Endothelial cell of umbilical vein (primary cell): ENCODE measurements at regions not wholly inside any gene's neighbourhood (a gene's known extent, or its start where the extent isn't known, plus 50 kb on each side); places are given as distances from the start of the nearest gene placed in this dataset.

ENCODE experiments used
- BruUV-seq: library from RNA; stranded (reverse); fragments of 400-500 nt; replicated peaks from 2 replicates; lab custom pipeline; 2021; lab: Mats Ljungman, UMichigan
- CTCF ChIA-PET: fragments of 300-600, 350-600 bp; sonication (Branson Sonifier 250); formaldehyde crosslinking; loops from one replicate; lab custom pipeline; 2021; ENCODE audit warnings: antibody characterized with exemption, inconsistent platforms; lab: Charles Lee
- POLR2A ChIA-PET: fragments of 300-600, 350-600 bp; sonication (Branson Sonifier 250); formaldehyde crosslinking; loops from one replicate; lab custom pipeline; 2021; ENCODE audit warnings: antibody characterized with exemption, inconsistent platforms; lab: Charles Lee
- DNase-seq: peaks from one replicate; pipeline ENCODE4 v3.0.0-alpha.2; 2011; ENCODE audit warnings: low read depth, low spot score
- FAIRE-seq: peaks from 2 replicates; lab custom pipeline; 2011; peaks lifted over from hg19 to GRCh38; lab: Jason Lieb, UNC
- H2AFZ ChIP-seq: 2 replicates; pipeline ENCODE4 v1.6.0; 2012; ENCODE audit warnings: low read depth, low read length, control low read depth, inconsistent platforms
- H3K27ac ChIP-seq: 2 replicates; pipeline ENCODE4 v1.5.1; 2011; ENCODE audit warnings: low read depth, mild to moderate bottlenecking, control low read depth, low read length, moderate library complexity; ENCODE audit not compliant: insufficient read depth
- H3K27me3 ChIP-seq, 2 experiments: 2 replicates each; pipeline versions ENCODE4 v1.6.0 to v1.6.1; 2011; ENCODE audit warnings: low read length in 2 of 2, mixed read lengths in 1 of 2; ENCODE audit not compliant: control insufficient read depth in 2 of 2, insufficient read depth in 2 of 2
- H3K36me3 ChIP-seq, 2 experiments: 2 replicates in 1 of 2; 3 replicates in 1 of 2; pipeline ENCODE4 v1.5.1; 2011; ENCODE audit warnings: low read length in 2 of 2, mild to moderate bottlenecking in 1 of 2, moderate library complexity in 1 of 2; ENCODE audit not compliant: control insufficient read depth in 2 of 2, insufficient read depth in 2 of 2; ENCODE audit errors: extremely low read depth in 1 of 2
- H3K4me1 ChIP-seq: 3 replicates; pipeline ENCODE4 v1.5.1; 2011; ENCODE audit warnings: mild to moderate bottlenecking, low read length; ENCODE audit not compliant: control insufficient read depth, insufficient read depth; ENCODE audit errors: extremely low read depth
- H3K4me2 ChIP-seq: 2 replicates; pipeline ENCODE4 v1.6.1; 2011; ENCODE audit warnings: low read length, control low read depth, mixed read lengths; ENCODE audit not compliant: insufficient read depth
- H3K4me3 ChIP-seq, 3 experiments: fragments of 200-600 bp in 1 of 3; sonication (generic), shearing (Covaris generic) in 1 of 3; replicated peaks in 1 of 3; 2 replicates each; pipeline ENCODE4 v1.5.1; 2011 to 2016; ENCODE audit warnings: control low read depth in 3 of 3, low read length in 3 of 3, mild to moderate bottlenecking in 2 of 3, inconsistent platforms in 1 of 3, low read depth in 1 of 3, moderate library complexity in 1 of 3; ENCODE audit not compliant: insufficient read depth in 1 of 3
- H3K79me2 ChIP-seq: 2 replicates; pipeline ENCODE4 v1.6.0; 2012; ENCODE audit warnings: low read length, inconsistent platforms; ENCODE audit not compliant: control insufficient read depth, insufficient read depth
- H3K9ac ChIP-seq: replicated peaks from 2 replicates; pipeline ENCODE3; 2011; ENCODE audit warnings: low read length, control low read depth; ENCODE audit not compliant: insufficient read depth; ENCODE audit errors: extremely low read depth
- H3K9me1 ChIP-seq: replicated peaks from 3 replicates; pipeline ENCODE4 v1.6.0; 2011; ENCODE audit warnings: mild to moderate bottlenecking, low read length; ENCODE audit not compliant: control insufficient read depth, insufficient read depth; ENCODE audit errors: extremely low read depth
- H3K9me3 ChIP-seq: replicated peaks from 2 replicates; pipeline ENCODE4 v1.5.1; 2012; ENCODE audit warnings: low read length, inconsistent platforms; ENCODE audit not compliant: control insufficient read depth, insufficient read depth
- H4K20me1 ChIP-seq: replicated peaks from 2 replicates; pipeline ENCODE3; 2011; ENCODE audit warnings: mild to moderate bottlenecking, low read length; ENCODE audit not compliant: control insufficient read depth, insufficient read depth; ENCODE audit errors: extremely low read depth
- EZH2 ChIP-seq: IDR thresholded peaks from 2 replicates; pipeline ENCODE4 v1.6.1; 2012; ENCODE audit warnings: borderline replicate concordance, low read depth, mild to moderate bottlenecking, moderate library complexity, low read length, inconsistent platforms; ENCODE audit not compliant: severe bottlenecking
- FOS ChIP-seq: IDR thresholded peaks from 2 replicates; pipeline ENCODE4 v1.6.1; 2011; ENCODE audit warnings: mild to moderate bottlenecking, low read length, moderate library complexity, borderline replicate concordance; ENCODE audit not compliant: insufficient read depth
- GATA2 ChIP-seq: IDR thresholded peaks from 2 replicates; pipeline ENCODE4 v1.7.0; 2011; ENCODE audit warnings: low read depth, mild to moderate bottlenecking, moderate library complexity, mixed read lengths, low read length; ENCODE audit not compliant: insufficient read length, insufficient read depth
- JUN ChIP-seq: IDR thresholded peaks from 2 replicates; pipeline ENCODE4 v1.6.1; 2011; ENCODE audit warnings: borderline replicate concordance, low read depth; ENCODE audit not compliant: insufficient read length, insufficient read depth
- MYC ChIP-seq: IDR thresholded peaks from one replicate; pipeline ENCODE4 v1.6.1; 2011; ENCODE audit warnings: mild to moderate bottlenecking, low read depth, low read length
- POLR2A ChIP-seq: IDR thresholded peaks from 2 replicates; pipeline ENCODE4 v1.6.1; 2012; ENCODE audit warnings: low read depth, mild to moderate bottlenecking, control low read depth, low read length
- POLR2AphosphoS5 ChIP-seq: IDR thresholded peaks from 2 replicates; pipeline ENCODE4 v1.6.1; 2012; ENCODE audit warnings: low read depth, mild to moderate bottlenecking, control low read depth, low read length, moderate library complexity; ENCODE audit not compliant: insufficient read depth
- dilution Hi-C: fragments of 300-500 bp; cut with MboI; formaldehyde crosslinking; loops from one replicate; pipeline ENCODE4 v1.15.0; 2019; ENCODE audit warnings: low sequenced_read_pairs; ENCODE audit not compliant: extremely low pct_ligation_motif_present
- intact Hi-C: fragments of 100-400 bp; cut with micrococcal nuclease; formaldehyde crosslinking; loops from one replicate; pipeline ENCODE4 v1.10.0; 2022
- TF ChIP-seq, protein P1 (sequence below): IDR thresholded peaks from 2 replicates; pipeline ENCODE4 v1.6.1; 2011; ENCODE audit not compliant: insufficient read depth, insufficient read length
- TF ChIP-seq, protein P2 (sequence below), 2 donors: IDR thresholded peaks; 1 replicate in 1 of 2; 2 replicates in 1 of 2; pipeline ENCODE4 v1.5.1; 2011; ENCODE audit warnings: low read length in 2 of 2, mild to moderate bottlenecking in 2 of 2, moderate library complexity in 2 of 2, control low read depth in 1 of 2, inconsistent platforms in 1 of 2, low read depth in 1 of 2; ENCODE audit not compliant: insufficient read depth in 1 of 2; ENCODE audit errors: extremely low read depth in 1 of 2

DNA sequence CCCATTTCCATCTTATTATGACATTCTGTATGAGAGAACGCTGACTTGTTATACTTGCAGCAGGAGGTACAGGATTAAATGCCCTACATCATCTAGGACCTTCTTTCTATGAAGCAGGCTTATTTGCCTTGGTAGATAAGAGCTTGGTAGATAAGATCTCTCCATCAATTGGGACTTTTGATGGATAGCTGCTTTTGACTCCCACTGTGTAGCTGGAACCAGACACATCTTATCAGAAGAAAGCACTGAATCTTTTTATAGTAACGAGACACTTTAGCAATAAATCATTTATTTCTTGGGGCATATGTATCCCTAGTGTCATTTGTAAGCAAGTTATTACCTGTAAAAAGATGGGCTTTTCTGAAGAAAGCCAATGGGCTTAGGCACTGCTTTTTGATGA is 613.9 kb downstream of the TECRL start:
- dilution Hi-C loops (no loop called here), intact Hi-C loops (no loop called here)
- H3K4me2 ChIP-seq = no peak overlapping the region
- no peaks in the 10 kb centered on the region for H4K20me1 ChIP-seq
- H3K9me3 ChIP-seq = no peaks in the 10 kb centered on the region
- H3K4me1 ChIP-seq = no peaks in the 10 kb centered on the region
- no peak overlapping the region for H3K4me3 ChIP-seq
- BruUV-seq = no TSS peak
- no peak overlapping the region for H2AFZ ChIP-seq
- CTCF ChIA-PET = interaction anchor here (0.6 kb wide), 1 partner anchor 899 kb away, joined by 3 read pairs; no protein-coding TSS in a partner anchor
- H3K27me3 ChIP-seq = no peaks in the 10 kb centered on the region
- H3K9me1 ChIP-seq = no peaks in the 10 kb centered on the region
- FAIRE-seq (no peak), DNase-seq (no peak)
- no peak overlapping the region for H3K9ac ChIP-seq
- no peaks in the 10 kb centered on the region for H3K36me3 ChIP-seq
- H3K27ac ChIP-seq = no peak overlapping the region
- POLR2A ChIA-PET = no interaction called here
- no peak for TF ChIP-seq GATA2
- TF ChIP-seq, protein P1, sequence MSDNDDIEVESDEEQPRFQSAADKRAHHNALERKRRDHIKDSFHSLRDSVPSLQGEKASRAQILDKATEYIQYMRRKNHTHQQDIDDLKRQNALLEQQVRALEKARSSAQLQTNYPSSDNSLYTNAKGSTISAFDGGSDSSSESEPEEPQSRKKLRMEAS = no peak
- no peak for TF ChIP-seq POLR2A
- TF ChIP-seq EZH2 = no peak
- TF ChIP-seq MYC = no peak
- TF ChIP-seq POLR2AphosphoS5 = no peak
- no peak for TF ChIP-seq FOS
- TF ChIP-seq, protein P2, sequence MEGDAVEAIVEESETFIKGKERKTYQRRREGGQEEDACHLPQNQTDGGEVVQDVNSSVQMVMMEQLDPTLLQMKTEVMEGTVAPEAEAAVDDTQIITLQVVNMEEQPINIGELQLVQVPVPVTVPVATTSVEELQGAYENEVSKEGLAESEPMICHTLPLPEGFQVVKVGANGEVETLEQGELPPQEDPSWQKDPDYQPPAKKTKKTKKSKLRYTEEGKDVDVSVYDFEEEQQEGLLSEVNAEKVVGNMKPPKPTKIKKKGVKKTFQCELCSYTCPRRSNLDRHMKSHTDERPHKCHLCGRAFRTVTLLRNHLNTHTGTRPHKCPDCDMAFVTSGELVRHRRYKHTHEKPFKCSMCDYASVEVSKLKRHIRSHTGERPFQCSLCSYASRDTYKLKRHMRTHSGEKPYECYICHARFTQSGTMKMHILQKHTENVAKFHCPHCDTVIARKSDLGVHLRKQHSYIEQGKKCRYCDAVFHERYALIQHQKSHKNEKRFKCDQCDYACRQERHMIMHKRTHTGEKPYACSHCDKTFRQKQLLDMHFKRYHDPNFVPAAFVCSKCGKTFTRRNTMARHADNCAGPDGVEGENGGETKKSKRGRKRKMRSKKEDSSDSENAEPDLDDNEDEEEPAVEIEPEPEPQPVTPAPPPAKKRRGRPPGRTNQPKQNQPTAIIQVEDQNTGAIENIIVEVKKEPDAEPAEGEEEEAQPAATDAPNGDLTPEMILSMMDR (IDR thresholded peaks at IDR 0.05; ENCODE audit: extremely low read depth in 1 of 2, insufficient read depth in 1 of 2, low read depth in 1 of 2, low read length in 2 of 2) = no peak
- no peak for TF ChIP-seq JUN
- no peaks in the 10 kb centered on the region for H3K79me2 ChIP-seq
